BJ (cell line): ENCODE measurements at regions not wholly inside any gene's neighbourhood (a gene's known extent, or its start where the extent isn't known, plus 50 kb on each side); places are given as distances from the start of the nearest gene placed in this dataset.
A peak's percentile ranks its signal among the peaks of the same experiment; 100 is the strongest.

Experiments used
- CTCF ChIA-PET: fragments of 350-600 bp; formaldehyde crosslinking; extraction: SDS; loops from one replicate; lab custom pipeline; 2021; ENCODE audit warnings: antibody characterized with exemption, inconsistent platforms; lab: Yijun Ruan, JAX
- POLR2A ChIA-PET: fragments of 300-600 bp; sonication (Branson Sonifier 250); formaldehyde crosslinking; extraction: SDS; loops from one replicate; lab custom pipeline; 2021; ENCODE audit warnings: antibody characterized with exemption; lab: Charles Lee
- DNase-seq: peaks from one replicate; pipeline ENCODE4 v3.0.0-alpha.2; 2011; ENCODE audit warnings: low read depth
- H3K27me3 ChIP-seq: 2 replicates; pipeline ENCODE4 v1.6.0; 2011; ENCODE audit warnings: low read length; ENCODE audit not compliant: control insufficient read depth, insufficient read depth
- H3K36me3 ChIP-seq: 2 replicates; pipeline ENCODE4 v1.5.1; 2011; ENCODE audit warnings: low read length; ENCODE audit not compliant: control insufficient read depth, insufficient read depth
- H3K4me3 ChIP-seq: 2 replicates; pipeline ENCODE4 v1.5.1; 2011; ENCODE audit warnings: low read depth, mild to moderate bottlenecking, control low read depth, low read length
- CTCF ChIP-seq: IDR thresholded peaks from 2 replicates; pipeline ENCODE4 v1.5.1; 2011; ENCODE audit warnings: low read depth, mild to moderate bottlenecking, control low read depth, inconsistent platforms, low read length, moderate library complexity; ENCODE audit not compliant: insufficient read depth

DNA sequence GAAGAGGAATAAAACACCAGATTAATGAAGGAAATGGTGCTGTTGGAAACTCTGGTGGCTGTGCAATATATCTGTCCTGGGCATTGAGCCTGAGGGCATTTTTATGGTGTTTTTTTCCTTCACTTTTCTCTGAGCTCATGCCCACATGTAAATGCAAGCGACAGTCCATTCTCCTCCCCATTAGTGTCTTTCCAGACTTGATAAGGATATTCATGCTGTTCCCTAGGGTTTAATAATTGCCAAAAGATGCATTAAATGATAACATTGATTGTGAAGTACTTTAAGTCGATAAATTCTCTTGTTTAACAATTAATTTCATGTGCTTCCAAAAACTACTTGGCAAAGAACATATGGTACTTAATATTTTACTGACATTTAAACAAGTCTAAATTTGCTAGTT is 384.7 kb downstream of the MDFIC start:
- CTCF ChIA-PET, result interaction anchor here (1.0 kb wide), 1 partner anchor 16 kb away, joined by 3 read pairs; no protein-coding TSS in a partner anchor

GRCh38 chr7:115300231-115300870 is 378.5 kb downstream of the MDFIC start:
- POLR2A ChIA-PET, result no interaction called here
- CTCF ChIA-PET, result interaction anchor here (0.9 kb wide), 1 partner anchor 364 kb away, joined by 3 read pairs; no protein-coding TSS in a partner anchor
- Histone ChIP-seq H3K4me3 (no peak overlapping the region), H3K36me3 (no peaks in the 10 kb centered on the region), H3K27me3 (no peaks in the 10 kb centered on the region)
- peak; percentile 53 for DNase-seq
- no peak for TF ChIP-seq CTCF

More for the DNA sequence above, 384.7 kb downstream of the MDFIC start:
- TF ChIP-seq CTCF, result no peak
- DNase-seq, result no peak
- Histone ChIP-seq H3K36me3 (no peaks in the 10 kb centered on the region), H3K27me3 (no peaks in the 10 kb centered on the region), H3K4me3 (no peak overlapping the region)
- POLR2A ChIA-PET, result no interaction called here

GRCh38 chr7:115299397-115300037 is 377.6 kb downstream of the MDFIC start:
- no peaks in the 10 kb centered on the region for H3K27me3 ChIP-seq
- ChIA-PET CTCF (interaction anchor here (0.9 kb wide), 1 partner anchor 363 kb away, joined by 3 read pairs; no protein-coding TSS in a partner anchor), POLR2A (no interaction called here)
- no peak overlapping the region for H3K4me3 ChIP-seq
- TF ChIP-seq CTCF, result no peak
- H3K36me3 ChIP-seq, result no peaks in the 10 kb centered on the region
- DNase-seq, result no peak

DNA sequence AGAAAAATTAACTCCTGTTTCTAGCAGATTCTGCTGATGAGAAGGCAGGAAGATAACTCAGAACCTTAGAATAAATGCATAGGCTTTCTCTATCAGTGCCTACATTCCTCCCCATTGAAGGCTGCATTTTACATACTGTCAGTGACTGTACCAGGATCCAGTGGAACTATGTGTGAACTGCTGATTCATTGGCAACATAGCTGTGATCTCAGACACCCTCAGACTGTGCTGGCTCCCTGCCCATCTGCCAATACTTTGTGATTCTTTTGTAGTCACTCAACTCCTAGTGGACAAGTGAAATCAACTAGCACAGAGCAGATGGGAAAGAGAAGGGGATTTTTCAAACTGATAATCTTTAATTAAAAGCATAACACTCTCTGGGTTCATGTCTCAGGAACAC is 375.8 kb downstream of the MDFIC start:
- no peak for TF ChIP-seq CTCF
- Histone ChIP-seq H3K36me3 (no peaks in the 10 kb centered on the region), H3K4me3 (no peak overlapping the region), H3K27me3 (no peaks in the 10 kb centered on the region)
- CTCF ChIA-PET, result interaction anchor here (1.5 kb wide), 1 partner anchor 46 kb away, joined by 3 read pairs; no protein-coding TSS in a partner anchor
- POLR2A ChIA-PET, result no interaction called here
- no peak for DNase-seq

DNA sequence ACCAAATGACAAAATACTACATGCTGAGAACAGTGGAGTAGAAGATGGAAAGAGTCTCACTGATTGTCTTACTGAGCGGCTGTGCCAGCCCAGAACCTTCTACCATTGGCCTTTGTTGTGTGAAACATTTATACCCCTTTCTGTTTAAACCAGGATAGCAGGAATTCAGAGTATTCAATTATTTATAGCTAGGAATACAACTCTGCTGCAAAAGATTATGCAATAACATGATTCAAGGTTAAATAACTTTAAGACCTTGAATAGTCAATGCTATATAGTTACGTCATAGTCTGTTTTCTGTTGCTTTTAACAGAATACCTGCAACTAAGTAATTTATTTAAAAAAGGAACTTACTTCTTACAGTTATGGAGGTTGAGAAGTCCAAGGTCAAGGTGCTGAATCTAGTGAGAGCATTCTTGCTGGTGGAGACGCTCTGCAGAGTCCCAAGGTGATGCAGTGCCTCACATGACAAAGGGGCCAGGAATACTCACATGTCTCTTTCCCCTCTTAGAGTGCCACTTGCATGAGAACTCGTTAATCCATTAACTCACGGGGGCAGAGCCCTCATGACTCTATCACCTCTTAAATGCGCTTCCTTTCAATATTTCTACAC is 371.8 kb downstream of the MDFIC start:
- TF ChIP-seq CTCF, result no peak
- Histone ChIP-seq H3K36me3 (no peaks in the 10 kb centered on the region), H3K4me3 (no peak overlapping the region), H3K27me3 (no peaks in the 10 kb centered on the region)
- DNase-seq, result peak; percentile 20
- ChIA-PET POLR2A (no interaction called here), CTCF (no interaction called here)
